Right hindlimb (tissue), 1 donor: ENCODE measurements at regions not wholly inside any gene's neighbourhood (a gene's known extent, or its start where the extent isn't known, plus 50 kb on each side); places are given as distances from the start of the nearest gene placed in this dataset.

Source experiments
- DNase-seq: peaks from one replicate; pipeline ENCODE4 v3.0.0-alpha.2; 2018

GRCh38 chr2:17124575-17125318 is 393.5 kb downstream of the RAD51AP2 start:
- no peak for DNase-seq

DNA sequence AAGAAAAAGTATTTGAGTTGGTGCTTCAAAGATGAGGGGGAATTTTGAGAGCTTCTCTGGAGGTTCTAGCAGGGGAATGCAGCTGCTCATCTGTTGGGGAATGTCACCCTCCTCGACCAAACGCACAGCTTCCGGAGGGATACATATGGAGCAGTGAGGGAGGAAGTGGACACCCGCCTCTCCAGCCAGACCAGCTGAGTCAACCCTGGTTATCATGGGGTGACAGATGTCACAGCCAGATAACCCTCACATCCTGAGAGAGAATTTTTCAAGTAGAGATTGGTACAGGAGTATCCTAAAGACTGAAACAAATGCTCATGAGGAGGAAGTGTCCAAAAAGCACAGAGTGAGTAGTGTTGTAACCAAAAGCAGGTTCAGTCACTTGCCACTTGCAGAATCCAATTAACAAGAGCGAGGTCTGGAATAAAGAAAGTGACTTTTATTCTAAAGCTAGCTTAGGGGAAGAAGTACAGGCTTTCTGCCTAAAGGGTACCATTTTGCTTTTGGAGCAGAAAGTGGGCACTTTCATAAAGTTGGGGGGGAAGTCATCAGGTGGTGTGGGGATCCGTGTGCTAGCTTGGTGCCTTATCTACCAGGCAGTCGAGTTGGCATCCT is 395.2 kb downstream of the RAD51AP2 start:
- no peak for DNase-seq

DNA sequence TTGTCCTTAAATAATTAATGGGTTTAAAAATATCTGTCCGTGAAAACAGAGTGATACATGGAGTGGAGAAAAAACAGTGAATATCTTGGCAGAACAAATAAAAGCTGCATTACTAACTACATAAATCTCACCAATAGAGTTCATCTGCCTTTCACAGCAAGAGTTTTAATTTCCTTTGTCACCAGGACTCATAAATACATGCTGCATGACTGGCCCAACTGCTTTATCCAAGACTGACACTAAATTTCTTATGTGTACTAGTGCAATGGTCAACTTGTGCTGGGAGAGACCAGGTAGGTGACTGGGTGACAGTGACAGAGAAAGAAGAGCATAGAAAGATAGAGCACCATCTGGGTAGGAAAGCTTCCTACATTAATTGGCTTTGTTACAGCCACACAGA is 402.8 kb downstream of the RAD51AP2 start:
- no peak for DNase-seq

GRCh38 chr2:17115042-17115441 is 403.2 kb downstream of the RAD51AP2 start:
- DNase-seq: no peak

DNA sequence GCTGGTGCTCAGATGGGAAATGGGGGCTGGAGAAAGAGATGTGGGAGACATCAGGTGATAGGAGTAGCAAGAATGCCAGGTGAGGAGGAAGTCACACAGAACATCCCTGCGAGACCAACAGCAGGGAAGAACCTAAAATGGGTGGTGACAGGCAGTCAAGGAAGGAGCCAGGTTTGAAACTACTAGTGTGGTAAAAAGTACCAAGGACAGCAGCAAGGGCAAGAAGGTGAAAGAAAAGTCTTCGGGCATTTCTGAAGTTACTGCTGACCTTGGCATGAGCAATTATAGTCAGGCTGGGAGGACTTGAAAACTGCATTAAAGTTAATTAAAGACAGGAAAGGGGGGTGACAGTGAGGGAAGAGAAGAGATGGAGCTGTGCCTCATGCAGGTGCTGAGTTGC is 410.4 kb downstream of the RAD51AP2 start:
- DNase-seq: no peak

DNA sequence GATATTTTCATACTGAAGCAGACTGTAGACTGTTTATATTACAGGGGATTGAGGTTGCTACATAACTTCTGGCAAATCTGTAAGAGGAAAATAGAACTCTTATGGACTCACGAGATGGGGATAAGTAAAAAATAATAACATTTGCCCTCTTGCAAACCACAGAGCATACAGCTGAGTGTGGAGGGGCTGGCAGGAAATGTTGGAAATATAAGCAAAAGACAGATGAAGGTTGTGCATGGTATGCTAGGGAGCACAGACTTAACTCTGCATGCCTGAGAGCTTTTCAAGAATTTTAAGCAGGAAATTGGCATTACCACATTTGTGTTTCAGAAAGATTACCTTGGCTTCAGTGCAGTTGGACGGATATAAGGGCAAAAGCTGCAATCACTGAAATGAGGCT is 411.1 kb downstream of the RAD51AP2 start:
- no peak for DNase-seq

DNA sequence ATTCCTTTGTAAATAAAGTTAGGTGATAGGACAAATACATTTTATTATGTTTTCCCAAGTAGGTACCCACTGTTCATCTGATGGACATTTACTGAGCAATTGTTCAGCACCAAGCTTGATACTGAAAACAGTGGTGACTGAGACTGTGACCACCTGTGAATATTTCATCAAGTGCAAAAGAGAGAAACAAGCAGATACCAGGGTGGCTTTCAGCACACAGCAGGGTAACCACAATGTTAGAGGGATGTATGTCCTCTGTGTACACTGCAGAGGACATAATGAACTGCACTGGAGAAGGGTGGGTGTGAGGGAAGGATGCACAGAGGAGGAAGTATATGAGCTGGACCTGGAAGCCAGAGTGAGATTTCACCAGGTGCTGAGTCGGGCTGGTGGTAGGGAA is 411.8 kb downstream of the RAD51AP2 start:
- DNase-seq: no peak

GRCh38 chr2:17104454-17104853 is 413.8 kb downstream of the RAD51AP2 start:
- DNase-seq: no peak

DNA sequence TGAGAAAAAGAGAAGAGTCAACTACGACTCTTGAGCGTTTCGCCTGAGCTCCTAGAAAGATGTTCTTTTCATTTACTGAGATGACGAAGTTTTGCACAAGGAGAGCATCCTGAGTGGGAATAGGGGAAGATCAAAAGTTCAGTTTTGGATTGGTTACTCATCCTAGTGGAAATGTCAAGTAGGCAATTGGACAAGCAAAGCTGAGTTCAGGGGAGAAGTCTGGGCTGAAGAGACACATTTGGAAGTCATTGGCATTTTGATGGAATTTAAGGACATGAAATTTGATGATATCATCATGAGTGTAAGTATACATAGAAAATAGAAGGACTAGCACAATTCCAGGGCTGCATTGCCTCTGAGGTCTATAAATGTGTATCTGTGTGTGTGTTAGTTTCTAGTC is 416.6 kb downstream of the RAD51AP2 start:
- DNase-seq: no peak

DNA sequence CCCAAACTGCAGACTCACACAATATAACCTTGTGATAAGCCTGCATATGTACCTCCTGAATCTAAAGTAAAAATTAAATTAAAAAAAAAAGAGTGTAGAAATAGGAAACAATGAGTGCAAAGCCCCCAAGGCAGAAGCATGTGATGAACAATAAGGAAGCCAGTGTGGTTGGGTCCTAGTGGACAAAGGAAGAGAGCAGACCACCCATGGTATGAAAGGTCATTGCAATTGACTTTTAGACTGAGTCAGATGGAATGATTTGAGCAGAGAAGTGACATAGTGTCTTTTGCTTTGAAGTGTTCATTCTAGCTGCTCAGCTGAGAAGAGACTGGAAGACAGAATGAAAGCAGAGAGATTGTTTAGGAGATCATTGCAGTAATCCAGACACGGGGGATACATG is 417.1 kb downstream of the RAD51AP2 start:
- no peak for DNase-seq

DNA sequence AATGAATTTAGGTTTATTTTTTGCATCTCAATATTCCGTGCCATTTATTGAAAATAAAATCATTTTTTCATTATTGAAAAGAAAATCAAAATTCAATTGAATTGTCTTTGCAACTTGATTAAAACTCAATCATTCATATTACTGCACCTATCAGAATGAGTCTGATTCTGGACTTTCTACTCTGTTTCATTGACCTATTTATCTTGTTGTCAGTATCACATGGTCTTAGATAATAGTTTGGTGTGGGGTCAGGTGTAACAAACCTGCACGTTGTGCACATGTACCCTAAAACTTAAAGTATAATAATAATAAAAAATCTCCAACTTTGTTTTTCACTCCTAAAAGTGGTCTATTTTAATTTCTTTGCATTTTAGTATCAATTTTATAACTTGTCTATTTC is 422.9 kb downstream of the RAD51AP2 start:
- DNase-seq: no peak

GRCh38 chr2:17093712-17094111 is 424.5 kb downstream of the RAD51AP2 start:
- no peak for DNase-seq

- no peak for DNase-seq
Observed at GRCh38 chr2:17086990-17087389, 421.4 kb upstream of the CYRIA start.

DNA sequence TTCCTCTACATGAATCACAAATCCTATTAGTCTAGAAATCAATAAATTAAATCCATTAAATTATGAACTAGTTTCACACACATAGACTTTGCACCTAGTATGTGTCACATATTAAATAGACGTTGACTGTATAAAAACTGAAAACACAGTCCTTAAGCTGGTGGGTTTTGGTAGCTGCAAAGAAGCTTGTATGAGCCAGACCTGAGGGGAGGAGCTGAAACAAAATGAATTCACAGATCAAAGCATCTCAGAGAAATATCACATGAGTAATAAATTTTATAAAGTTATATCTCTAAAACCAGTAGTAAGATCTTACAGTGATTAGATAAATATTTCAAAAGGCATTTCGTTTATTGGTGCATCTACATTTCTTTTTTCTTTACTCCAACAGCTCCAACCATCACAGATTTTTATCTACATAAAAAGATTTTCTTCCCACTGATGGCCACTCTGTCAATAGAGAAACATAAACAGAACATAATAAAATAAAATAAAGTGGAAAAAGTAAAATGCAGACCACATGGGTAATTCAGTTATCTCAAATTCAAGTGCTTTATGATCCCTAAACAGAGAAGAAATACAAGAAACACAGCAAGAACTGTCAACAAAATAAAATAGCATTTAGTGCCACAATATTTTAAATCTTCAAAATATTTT is 420.0 kb upstream of the CYRIA start:
- DNase-seq: no peak

- DNase-seq: no peak
Observed at GRCh38 chr2:17084877-17085276, 419.2 kb upstream of the CYRIA start.

GRCh38 chr2:17083902-17084301 is 418.3 kb upstream of the CYRIA start:
- no peak for DNase-seq

- DNase-seq: no peak
Observed at GRCh38 chr2:17079262-17079661, 413.6 kb upstream of the CYRIA start.

GRCh38 chr2:17076533-17076932 is 410.9 kb upstream of the CYRIA start:
- DNase-seq: no peak

DNA sequence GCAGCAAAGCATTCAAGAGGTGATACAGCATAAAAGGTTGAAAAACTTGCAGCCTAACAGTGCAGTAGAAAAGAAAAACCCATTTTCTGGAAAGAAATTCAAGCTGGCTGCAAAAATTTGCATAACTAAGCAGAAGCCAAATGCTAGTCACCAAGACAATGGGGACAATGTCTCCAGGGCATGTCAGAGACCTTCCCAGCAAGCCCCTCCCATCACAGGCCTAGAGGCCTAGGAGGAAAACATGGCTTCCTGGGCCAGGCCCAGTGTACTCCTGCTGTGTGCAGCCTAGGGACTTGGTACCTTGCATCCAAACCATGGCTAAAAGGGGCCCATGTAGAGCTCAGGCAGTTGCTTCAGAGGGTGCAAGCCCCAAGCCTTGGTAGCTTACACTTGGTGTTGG is 405.1 kb upstream of the CYRIA start:
- no peak for DNase-seq

- DNase-seq: no peak
Observed at GRCh38 chr2:17069564-17069963, 403.9 kb upstream of the CYRIA start.

DNA sequence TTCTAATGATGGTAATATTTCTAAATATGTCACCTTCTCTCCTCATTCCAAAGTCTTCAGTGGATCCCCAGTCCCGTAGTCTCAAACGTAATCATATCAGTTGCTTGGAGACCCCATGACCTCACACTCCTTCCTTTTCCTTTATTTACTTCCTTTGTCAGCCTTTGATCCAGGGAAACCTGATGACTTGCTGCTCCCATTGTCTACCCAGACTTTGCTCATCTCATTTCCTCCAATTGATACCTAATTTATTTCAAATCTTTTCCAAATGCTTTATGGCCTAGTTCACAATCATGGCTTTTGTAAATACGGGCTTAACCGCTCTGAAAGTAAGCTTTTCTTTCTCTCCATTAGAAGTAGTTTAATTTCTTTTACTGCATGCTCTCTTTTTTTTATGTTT is 402.4 kb upstream of the CYRIA start:
- DNase-seq: no peak

GRCh38 chr2:17065536-17065935 is 399.9 kb upstream of the CYRIA start:
- no peak for DNase-seq

DNA sequence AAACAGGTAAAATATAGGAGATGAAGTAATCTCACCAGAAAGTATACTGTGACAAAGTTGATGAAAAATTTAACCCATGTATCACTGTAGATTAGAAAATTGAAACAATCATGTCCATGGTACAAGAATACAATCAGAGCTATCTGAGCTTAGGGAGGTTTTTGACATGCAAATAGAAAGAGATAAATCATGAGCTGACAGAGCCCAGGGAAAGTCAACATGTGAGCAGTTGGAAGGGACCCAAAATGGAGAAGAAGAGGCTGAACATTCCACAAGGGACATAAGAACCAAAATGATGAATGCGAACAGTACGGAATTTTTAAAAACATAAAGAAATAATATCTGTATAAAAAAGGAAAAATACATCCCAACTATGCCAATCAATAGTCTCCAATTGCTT is 395.4 kb upstream of the CYRIA start:
- no peak for DNase-seq

- DNase-seq: peak; percentile 35
Observed at GRCh38 chr2:17059458-17059857, 393.8 kb upstream of the CYRIA start.
